HG02852 (cell line): ENCODE measurements at regions not wholly inside any gene's neighbourhood (a gene's known extent, or its start where the extent isn't known, plus 50 kb on each side); places are given as distances from the start of the nearest gene placed in this dataset.

Experiments
- ATAC-seq: cut with Tn5 transposase; IDR thresholded peaks from one replicate; pipeline ENCODE4 v1.9.1; 2021; ENCODE audit warnings: mild to moderate bottlenecking, moderate library complexity; ENCODE audit not compliant: unreplicated experiment

- ATAC-seq = no peak
Measured at GRCh38 chr10:78813998-78814399, 254.8 kb upstream of the ZMIZ1 start.

- ATAC-seq = no peak
Measured at GRCh38 chr10:78814407-78814806, 254.4 kb upstream of the ZMIZ1 start.

- ATAC-seq = no peak
Measured at GRCh38 chr10:78815702-78816334, 252.9 kb upstream of the ZMIZ1 start.

- ATAC-seq = no peak
Measured at GRCh38 chr10:78817361-78817760, 251.4 kb upstream of the ZMIZ1 start.

- no peak for ATAC-seq
Measured at GRCh38 chr10:78817804-78818203, 251.0 kb upstream of the ZMIZ1 start.

GRCh38 chr10:78819361-78820006 is 249.3 kb upstream of the ZMIZ1 start:
- ATAC-seq = no peak

GRCh38 chr10:78820007-78820362 is 248.8 kb upstream of the ZMIZ1 start:
- ATAC-seq = no peak

GRCh38 chr10:78821052-78821451 is 247.7 kb upstream of the ZMIZ1 start:
- ATAC-seq = no peak

- no peak for ATAC-seq
Measured at GRCh38 chr10:78828647-78829539, 239.9 kb upstream of the ZMIZ1 start.

- ATAC-seq = no peak
Measured at GRCh38 chr10:78829565-78829964, 239.2 kb upstream of the ZMIZ1 start.

- ATAC-seq = no peak
Measured at GRCh38 chr10:78830062-78830975, 238.4 kb upstream of the ZMIZ1 start.

GRCh38 chr10:78830976-78831375 is 237.8 kb upstream of the ZMIZ1 start:
- no peak for ATAC-seq

- ATAC-seq = no peak
Measured at GRCh38 chr10:78831461-78831860, 237.3 kb upstream of the ZMIZ1 start.

GRCh38 chr10:78832281-78832680 is 236.5 kb upstream of the ZMIZ1 start:
- ATAC-seq = no peak

GRCh38 chr10:78838141-78838657 is 230.6 kb upstream of the ZMIZ1 start:
- ATAC-seq = no peak

- no peak for ATAC-seq
Measured at GRCh38 chr10:78843495-78843894, 225.3 kb upstream of the ZMIZ1 start.

- no peak for ATAC-seq
Measured at GRCh38 chr10:78844960-78845607, 223.7 kb upstream of the ZMIZ1 start.

GRCh38 chr10:78846071-78846470 is 222.7 kb upstream of the ZMIZ1 start:
- no peak for ATAC-seq

- no peak for ATAC-seq
Measured at GRCh38 chr10:78846760-78847159, 222.0 kb upstream of the ZMIZ1 start.

GRCh38 chr10:78847485-78847884 is 221.3 kb upstream of the ZMIZ1 start:
- ATAC-seq = no peak
